ENCODE measurements at regions not wholly inside any gene's neighbourhood (a gene's known extent, or its start where the extent isn't known, plus 50 kb on each side); places are given as distances from the start of the nearest gene placed in this dataset.

- no peak for TF ChIP-seq EZH2 (IDR thresholded peaks at IDR 0.05; ENCODE audit: low read depth)
- TF ChIP-seq, protein P1, sequence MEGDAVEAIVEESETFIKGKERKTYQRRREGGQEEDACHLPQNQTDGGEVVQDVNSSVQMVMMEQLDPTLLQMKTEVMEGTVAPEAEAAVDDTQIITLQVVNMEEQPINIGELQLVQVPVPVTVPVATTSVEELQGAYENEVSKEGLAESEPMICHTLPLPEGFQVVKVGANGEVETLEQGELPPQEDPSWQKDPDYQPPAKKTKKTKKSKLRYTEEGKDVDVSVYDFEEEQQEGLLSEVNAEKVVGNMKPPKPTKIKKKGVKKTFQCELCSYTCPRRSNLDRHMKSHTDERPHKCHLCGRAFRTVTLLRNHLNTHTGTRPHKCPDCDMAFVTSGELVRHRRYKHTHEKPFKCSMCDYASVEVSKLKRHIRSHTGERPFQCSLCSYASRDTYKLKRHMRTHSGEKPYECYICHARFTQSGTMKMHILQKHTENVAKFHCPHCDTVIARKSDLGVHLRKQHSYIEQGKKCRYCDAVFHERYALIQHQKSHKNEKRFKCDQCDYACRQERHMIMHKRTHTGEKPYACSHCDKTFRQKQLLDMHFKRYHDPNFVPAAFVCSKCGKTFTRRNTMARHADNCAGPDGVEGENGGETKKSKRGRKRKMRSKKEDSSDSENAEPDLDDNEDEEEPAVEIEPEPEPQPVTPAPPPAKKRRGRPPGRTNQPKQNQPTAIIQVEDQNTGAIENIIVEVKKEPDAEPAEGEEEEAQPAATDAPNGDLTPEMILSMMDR (conservative IDR thresholded peaks at IDR 0.05), result peak; percentile 63
Measured at GRCh38 chr4:102449751-102450352, 51.3 kb upstream of the NFKB1 start.
